Gastrocnemius medialis (tissue), 4 donors: ENCODE measurements at regions not wholly inside any gene's neighbourhood (a gene's known extent, or its start where the extent isn't known, plus 50 kb on each side); places are given as distances from the start of the nearest gene placed in this dataset.

Experiments used
- POLR2A ChIP-seq, 2 donors: fragments of 450-650 bp; IDR thresholded peaks; one replicate each; pipeline ENCODE4 v1.6.1; 2017; ENCODE audit warnings: antibody characterized with exemption in 2 of 2, mild to moderate bottlenecking in 2 of 2, moderate library complexity in 2 of 2
- TF ChIP-seq, protein P1 (sequence below), 5 experiments: fragments of 450-650 bp in 3 of 5; fragments of 200-600 bp in 2 of 5; sonication (generic) in 2 of 5; IDR thresholded peaks in 4 of 5; conservative IDR thresholded peaks in 1 of 5; 1 replicate in 4 of 5; 2 replicates in 1 of 5; pipeline ENCODE4 v1.5.1; 2016 to 2019; ENCODE audit warnings: antibody characterized with exemption in 5 of 5, mild to moderate bottlenecking in 3 of 5, moderate library complexity in 3 of 5

DNA sequence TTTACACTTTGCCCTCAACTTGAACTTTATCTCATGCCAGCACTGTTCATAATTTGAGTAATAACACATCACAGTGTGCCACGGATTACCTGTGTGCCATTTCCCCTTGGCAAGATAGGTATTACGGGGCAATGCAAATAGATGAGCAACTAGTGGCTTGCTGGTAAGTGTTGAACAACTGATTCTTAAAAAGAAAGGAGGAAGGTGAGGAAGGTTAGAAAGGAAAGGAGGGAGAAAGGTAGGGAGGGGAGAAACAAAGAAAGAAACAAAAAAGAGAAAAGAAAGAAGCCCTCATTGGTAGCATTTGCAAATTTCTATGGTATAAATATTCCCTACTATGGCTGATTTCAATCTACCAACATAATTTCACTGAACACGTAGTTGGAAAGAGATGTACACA is 118.2 kb upstream of the OLIG2 start:
- TF ChIP-seq, protein P1, sequence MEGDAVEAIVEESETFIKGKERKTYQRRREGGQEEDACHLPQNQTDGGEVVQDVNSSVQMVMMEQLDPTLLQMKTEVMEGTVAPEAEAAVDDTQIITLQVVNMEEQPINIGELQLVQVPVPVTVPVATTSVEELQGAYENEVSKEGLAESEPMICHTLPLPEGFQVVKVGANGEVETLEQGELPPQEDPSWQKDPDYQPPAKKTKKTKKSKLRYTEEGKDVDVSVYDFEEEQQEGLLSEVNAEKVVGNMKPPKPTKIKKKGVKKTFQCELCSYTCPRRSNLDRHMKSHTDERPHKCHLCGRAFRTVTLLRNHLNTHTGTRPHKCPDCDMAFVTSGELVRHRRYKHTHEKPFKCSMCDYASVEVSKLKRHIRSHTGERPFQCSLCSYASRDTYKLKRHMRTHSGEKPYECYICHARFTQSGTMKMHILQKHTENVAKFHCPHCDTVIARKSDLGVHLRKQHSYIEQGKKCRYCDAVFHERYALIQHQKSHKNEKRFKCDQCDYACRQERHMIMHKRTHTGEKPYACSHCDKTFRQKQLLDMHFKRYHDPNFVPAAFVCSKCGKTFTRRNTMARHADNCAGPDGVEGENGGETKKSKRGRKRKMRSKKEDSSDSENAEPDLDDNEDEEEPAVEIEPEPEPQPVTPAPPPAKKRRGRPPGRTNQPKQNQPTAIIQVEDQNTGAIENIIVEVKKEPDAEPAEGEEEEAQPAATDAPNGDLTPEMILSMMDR (IDR thresholded peaks at IDR 0.05 in 4 of 5, conservative IDR thresholded peaks at IDR 0.05 in 1 of 5) = no peak
- no peak for TF ChIP-seq POLR2A (IDR thresholded peaks at IDR 0.05)
